SIG-M5 treated with dmso at 0.1 percent for 504 hours (cell line): ENCODE measurements at regions not wholly inside any gene's neighbourhood (a gene's known extent, or its start where the extent isn't known, plus 50 kb on each side); places are given as distances from the start of the nearest gene placed in this dataset.

Source experiments
- DNase-seq: peaks from one replicate; lab custom pipeline; 2025; ENCODE audit not compliant: unreplicated experiment; lab: John Stamatoyannopoulos, UW

GRCh38 chr2:129904532-129905446 lies 74.7 kb upstream of the RAB6C start:
- no peak for DNase-seq

GRCh38 chr2:129905664-129906081 lies 73.8 kb upstream of the RAB6C start:
- no peak for DNase-seq

GRCh38 chr2:129906139-129906860 lies 73.2 kb upstream of the RAB6C start:
- DNase-seq = no peak

GRCh38 chr2:129906861-129907235 lies 72.6 kb upstream of the RAB6C start:
- no peak for DNase-seq

- DNase-seq = no peak
These were observed 72.0 kb upstream of the RAB6C start for GRCh38 chr2:129907256-129907998.

- DNase-seq = no peak
These were observed 70.6 kb upstream of the RAB6C start for GRCh38 chr2:129908721-129909373.

GRCh38 chr2:129909651-129910418 lies 69.6 kb upstream of the RAB6C start:
- no peak for DNase-seq

GRCh38 chr2:129910446-129911362 lies 68.8 kb upstream of the RAB6C start:
- DNase-seq = no peak

GRCh38 chr2:129911363-129912065 lies 68.0 kb upstream of the RAB6C start:
- no peak for DNase-seq

GRCh38 chr2:129912066-129912820 lies 67.2 kb upstream of the RAB6C start:
- DNase-seq = no peak

- no peak for DNase-seq
These were observed 66.4 kb upstream of the RAB6C start for GRCh38 chr2:129912871-129913694.

GRCh38 chr2:129913695-129914495 lies 65.6 kb upstream of the RAB6C start:
- DNase-seq = no peak

GRCh38 chr2:129914538-129915302 lies 64.7 kb upstream of the RAB6C start:
- no peak for DNase-seq

- DNase-seq = no peak
These were observed 64.1 kb upstream of the RAB6C start for GRCh38 chr2:129915303-129915840.

- DNase-seq = no peak
These were observed 60.9 kb upstream of the RAB6C start for GRCh38 chr2:129918604-129919003.
